CD4-positive, alpha-beta T cell treated with Interferon alpha-2 for 1 hour (primary cell): ENCODE measurements at regions not wholly inside any gene's neighbourhood (a gene's known extent, or its start where the extent isn't known, plus 50 kb on each side); places are given as distances from the start of the nearest gene placed in this dataset.

Source experiments
- DNase-seq, 2 donors: peaks; one replicate each; pipeline ENCODE4 v3.0.0-alpha.2; 2020 to 2022

DNA sequence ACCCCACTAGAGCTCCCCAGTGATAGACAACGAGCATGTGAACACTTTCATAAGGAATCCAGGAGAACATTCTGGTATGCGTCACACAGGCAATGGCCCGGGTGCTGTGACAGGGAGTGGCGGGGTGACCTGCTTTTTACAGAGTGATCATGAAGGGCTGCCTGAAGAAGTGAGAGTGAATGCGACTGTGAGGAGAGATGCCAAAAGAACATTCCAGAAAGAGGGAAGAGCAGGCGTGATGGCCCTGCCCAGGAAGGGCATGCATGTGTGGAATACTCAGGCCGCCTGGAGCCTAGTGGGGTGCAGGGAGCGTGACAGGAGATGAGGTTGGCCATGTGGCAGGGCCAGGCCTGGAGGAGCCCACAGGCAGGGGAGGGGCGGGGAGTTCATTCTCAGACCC lies 53.8 kb downstream of the FZD10 start:
- DNase-seq: no peak

DNA sequence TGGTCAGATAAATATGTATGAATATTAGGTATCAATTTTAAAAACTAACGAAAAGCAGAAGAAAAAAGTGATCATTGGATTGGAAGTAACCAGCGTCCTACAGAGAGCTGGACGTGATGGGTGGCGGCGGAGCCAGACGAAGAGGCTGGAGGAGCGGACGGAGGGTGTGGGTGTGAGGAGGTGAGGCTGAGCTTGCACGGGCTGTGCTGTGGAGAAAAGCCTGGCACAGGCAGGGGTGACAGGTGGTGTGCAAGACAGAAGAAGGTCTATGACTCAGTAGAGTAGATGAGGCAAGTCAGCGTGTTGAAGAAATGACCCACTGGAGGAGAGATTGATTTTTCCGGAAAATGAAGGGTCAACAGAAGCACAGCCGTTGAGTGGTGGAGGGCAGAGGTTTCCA lies 56.4 kb downstream of the FZD10 start:
- DNase-seq: no peak

DNA sequence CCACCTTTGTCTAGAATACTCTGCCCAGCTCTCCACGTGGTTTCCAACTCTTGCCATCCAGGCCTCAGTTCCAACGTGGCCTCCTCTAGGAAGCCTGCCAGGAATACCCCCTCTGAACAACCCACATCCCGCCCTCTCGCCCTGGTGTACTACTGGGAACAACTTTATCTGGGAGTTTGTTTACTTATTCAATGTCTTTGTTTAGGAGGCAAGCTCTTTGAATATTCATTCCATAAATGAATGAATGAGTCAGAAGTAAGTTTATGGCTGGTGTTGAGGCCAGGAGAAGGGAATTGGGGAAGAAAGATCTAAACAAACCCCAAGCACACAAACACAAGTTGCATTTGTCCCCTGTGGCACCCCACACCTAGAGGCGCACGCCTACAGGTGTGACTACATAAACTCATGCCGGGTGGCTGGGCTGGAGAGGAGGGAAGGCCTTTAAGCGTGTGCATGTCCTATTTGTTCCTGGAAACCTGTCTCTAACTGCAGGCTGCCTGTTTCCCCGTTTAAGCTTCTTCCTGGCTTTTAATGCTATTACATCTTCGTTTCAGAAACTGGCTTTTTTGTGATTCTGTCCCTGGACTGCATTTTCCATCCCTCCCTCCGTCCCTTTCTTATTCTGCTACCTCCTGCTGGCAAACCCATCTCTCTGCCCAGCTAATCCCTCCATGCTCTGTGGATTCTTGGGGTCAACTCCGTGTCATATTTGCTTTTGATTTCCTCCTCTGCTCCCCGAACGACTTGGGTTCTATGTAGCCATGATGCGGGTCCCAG lies 57.9 kb downstream of the FZD10 start:
- no peak for DNase-seq

DNA sequence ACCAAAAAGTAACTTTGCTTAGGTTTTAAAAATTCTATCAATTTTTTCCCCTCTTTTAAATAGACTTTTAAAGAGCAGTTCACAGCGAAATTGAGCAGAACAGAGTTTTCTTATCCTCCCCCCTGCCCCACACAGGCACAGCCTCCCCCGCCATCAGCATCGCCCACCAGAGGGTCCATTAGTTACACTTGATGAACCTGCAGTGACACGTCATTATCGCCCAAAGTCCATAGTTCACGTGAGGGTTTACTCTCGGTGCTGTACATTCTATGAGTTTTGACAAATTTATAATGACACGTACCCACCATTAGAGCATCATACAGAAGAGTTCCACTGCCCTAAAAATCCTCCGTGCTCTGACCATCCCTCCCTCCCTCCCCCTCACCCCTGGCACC lies 58.4 kb downstream of the FZD10 start:
- no peak for DNase-seq

GRCh38 chr12:130222519-130223218 lies 60.4 kb downstream of the FZD10 start:
- DNase-seq: no peak

- no peak for DNase-seq
Measured at GRCh38 chr12:130223767-130224244, 61.5 kb downstream of the FZD10 start.

- DNase-seq: no peak
Measured at GRCh38 chr12:130224613-130225012, 62.3 kb downstream of the FZD10 start.

DNA sequence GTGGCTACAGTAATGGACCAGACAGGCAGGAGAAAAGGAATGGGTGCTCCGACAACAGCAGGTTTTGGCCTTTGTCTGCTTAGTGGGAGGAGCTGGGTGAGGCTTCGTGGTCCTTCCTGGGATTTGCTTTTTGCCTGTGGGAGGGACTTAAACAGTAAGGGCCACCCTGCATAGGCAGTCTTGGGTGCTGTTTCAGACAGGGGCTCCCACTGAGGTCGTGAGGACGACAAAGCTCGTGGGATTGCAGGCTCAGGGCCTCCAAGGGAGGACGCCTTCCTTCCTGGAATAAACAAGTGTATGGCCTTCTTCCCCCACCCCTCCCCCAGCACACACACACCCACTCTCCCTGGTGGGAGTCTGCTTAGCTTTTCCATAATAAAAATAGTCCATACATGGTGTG lies 63.1 kb downstream of the FZD10 start:
- DNase-seq: no peak

DNA sequence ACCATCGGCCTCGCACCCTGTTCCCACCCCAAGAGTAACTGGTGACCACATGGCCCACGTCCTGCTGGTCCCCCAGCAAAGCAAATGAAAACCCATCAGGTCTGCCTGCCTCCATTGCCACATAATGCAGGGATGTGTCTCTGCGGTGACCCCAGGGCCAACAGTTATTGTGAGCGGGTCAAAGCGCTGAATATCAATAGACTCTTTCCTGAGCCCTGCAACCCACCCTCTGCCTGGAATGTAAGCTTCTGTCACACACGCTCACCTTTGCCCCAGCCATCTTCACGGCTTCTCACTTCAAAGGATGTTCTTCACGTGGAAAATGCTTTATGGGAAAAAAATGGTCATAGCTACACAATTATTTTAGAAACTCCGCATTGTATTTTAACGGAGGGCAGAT lies 63.9 kb downstream of the FZD10 start:
- no peak for DNase-seq

DNA sequence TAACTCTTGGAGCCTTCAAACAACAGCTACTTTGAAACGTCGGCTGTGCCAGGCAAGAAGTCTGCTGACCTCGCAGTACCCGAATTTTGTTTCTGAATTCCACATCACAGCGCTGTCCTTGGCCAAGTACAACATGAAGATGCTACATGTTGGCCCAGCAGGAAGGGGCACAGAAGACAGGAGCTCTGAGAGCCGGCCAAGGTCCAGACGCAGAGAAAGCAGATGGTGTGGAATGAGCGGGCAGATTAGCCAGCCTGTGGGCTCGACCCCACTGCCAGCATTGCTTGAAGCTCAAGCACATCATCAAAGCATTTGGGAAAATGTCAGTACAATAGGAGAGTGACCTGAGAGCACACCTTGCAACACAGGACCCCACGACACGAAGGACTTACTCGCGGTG lies 64.5 kb downstream of the FZD10 start:
- DNase-seq: no peak

DNA sequence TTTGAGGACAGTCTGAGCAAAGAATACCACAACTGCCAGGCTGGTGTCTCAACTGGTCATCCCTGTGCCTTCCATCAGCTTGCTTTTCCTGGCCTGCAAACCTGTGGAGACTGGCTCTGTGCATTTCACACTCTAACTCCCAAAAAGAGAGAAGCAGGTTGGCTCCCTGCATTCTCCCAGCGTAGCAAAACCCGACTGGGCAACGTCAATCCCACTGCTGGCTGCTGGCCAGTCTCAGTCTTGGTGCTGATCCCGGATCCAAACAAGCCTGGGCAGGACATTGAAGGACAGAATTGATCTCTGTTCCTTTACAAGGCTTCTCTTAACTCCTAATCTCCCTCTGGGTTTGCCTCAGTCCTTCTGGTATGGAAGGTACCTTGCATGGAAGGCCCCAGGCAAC lies 65.4 kb downstream of the FZD10 start:
- DNase-seq: no peak

DNA sequence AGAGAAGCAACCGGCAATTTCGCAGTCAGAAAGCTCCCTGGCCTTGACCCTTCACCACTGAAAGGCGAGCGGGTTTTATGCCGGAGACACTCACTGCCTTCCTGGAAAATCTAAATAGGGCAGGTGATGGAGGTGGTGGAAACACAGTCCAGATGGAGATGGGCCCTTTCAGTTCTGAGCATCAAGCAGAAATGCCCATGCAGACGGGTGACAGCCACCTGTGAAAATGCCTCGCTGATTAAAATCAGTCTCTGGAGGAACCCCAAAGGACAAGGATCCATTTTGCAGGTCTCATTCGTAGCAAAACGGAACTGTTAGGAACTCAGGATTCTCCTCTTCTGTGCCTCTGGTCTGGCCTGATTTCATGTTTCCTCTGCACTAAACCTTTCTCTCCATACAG lies 74.2 kb downstream of the FZD10 start:
- no peak for DNase-seq

GRCh38 chr12:130240831-130241590 lies 78.7 kb downstream of the FZD10 start:
- no peak for DNase-seq

DNA sequence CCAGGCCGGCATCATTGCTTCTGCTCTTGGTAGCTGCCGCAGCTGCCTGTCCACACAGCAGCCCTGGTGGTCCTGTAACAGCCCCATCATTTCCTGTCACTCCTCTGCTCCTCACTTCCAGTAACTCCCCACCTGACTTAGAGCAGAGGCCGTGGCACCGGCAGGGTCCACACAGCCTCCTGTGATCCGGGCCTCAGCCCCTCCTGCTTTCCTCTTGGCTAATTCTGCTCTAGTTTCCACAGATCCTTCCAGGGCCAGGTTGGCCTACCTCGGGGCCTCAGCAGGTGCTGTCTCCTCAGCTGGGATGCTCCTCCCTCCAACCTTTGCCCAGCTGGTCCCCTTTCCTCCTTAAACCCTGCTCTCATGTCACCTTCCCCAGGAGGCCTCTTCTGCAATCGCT lies 80.2 kb downstream of the FZD10 start:
- no peak for DNase-seq

DNA sequence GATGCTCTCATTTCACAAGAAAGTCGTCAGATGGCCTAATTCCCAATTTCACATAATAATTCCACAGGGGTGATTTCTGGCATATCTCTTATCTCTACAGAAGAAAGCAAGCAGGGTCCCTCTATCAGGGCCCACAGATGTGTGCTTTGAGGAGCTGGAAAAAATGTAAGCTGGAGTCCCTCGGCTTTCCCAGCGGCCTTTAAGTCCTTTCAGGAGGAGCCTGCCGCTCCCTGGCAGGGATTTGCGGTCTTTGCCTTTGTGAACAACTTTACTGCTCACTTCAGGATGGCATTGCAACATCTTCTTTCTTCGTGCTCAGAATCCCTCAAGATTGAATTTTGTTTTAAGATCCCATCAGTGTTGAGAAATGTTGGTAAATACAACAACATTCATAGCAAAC lies 83.0 kb downstream of the FZD10 start:
- no peak for DNase-seq

DNA sequence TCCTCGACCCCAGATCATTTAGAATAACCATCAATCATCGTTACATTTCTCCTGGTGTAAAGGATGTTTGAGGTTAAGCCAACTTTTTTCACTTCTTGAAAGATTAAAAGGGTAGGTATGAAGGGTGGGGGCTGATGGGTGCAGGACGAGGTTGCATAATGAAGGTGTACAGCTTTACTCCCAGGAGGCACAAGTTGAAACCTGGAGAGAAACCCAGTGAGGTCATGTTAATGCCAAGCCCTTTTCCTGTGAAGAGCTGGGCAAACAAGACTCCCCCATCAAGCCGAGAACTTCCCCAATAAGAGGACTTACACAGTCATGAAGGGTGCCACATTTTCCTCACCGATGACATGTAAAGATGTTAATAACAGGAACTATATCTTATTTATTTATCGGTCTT lies 84.3 kb downstream of the FZD10 start:
- DNase-seq: no peak

- DNase-seq: no peak
Measured at GRCh38 chr12:130247634-130248237, 85.5 kb downstream of the FZD10 start.

DNA sequence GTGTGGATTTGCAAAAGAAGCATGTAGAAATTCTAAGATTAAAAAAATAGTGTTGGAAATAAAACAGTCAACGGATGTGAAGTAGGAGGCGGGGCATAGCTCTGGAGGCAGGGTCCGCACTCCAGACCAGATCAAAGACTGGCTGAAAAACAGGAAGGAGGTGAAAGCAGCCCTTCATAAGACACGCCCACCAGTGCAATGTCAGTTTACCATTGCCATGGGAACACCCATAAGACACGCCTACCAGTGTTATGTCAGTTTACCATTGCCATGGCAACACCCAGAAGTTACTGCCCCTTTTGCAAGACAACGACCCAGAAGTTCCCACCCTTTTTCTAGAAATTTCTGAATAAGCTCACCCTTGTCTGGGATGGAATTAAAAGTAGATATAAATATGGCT lies 87.1 kb downstream of the FZD10 start:
- no peak for DNase-seq

DNA sequence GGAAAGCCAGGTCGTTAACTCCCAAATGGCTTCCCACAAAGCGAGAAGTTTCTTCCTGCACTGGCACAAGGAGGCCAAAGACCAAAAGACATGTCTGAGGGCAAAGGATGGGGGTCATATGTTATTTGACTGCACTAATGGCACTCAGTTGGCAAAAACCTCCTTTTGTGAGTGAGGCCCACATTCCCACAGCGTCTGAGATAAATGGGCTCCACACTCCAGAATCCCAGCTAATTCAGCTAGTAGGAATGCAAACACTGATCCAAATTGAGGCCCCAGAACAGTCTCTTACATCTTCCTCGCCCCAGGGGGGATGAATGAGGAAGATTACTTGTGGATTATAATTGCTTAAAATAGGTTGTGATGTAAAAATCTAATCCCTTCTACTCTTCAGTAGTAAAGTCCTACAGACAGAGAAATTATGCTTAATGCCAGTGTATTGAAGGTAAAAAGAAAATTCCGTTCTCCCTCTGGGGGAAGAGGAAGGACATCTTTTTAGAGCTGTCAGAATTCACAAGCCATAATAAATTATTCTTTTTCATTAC lies 86.4 kb upstream of the PIWIL1 start:
- no peak for DNase-seq

DNA sequence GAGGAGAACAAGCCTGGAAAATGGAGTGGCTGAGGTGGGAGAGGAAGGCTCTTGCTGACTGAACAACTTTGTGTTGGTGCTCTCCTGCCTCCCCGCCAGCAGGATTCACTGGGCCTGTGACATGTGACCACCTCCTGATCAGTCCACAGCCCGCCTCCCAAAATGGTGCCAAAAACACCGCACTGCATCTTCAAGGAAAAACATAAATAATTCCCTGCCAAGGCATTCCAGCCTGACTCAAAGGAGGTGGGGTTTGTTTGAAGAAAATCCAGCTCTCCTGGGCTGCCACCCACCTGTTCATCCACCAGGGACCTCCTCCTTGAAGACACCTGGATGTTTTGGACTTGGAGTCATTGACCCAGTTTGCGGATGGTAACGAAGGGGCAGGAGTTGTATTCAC lies 83.8 kb upstream of the PIWIL1 start:
- no peak for DNase-seq

GRCh38 chr12:130254461-130255276 lies 83.0 kb upstream of the PIWIL1 start:
- DNase-seq: no peak

DNA sequence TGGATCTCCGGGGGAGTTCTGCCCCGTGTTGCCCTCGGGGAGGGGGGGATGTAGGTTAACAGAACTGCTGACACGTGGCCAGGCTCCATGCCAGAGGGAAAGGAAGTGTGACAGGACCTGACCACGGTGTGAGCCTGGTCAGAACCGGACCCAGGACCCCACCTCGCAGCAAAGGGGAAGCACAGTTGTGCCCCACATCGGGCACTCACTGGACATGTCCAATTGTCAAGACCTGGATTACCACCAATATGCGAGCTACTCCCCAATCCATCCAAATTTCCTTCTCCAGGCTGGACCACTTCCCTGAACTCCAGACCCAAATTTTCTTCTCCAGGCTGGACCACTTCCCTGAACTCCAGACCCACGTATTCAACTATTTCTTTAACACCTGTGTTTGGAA lies 78.8 kb upstream of the PIWIL1 start:
- no peak for DNase-seq
